Dermis blood vessel endothelial cell (primary cell): ENCODE measurements at regions not wholly inside any gene's neighbourhood (a gene's known extent, or its start where the extent isn't known, plus 50 kb on each side); places are given as distances from the start of the nearest gene placed in this dataset.

ENCODE experiments used
- DNase-seq: peaks from one replicate; pipeline ENCODE4 v3.0.0; 2010

- no peak for DNase-seq
Measured at GRCh38 chr1:90778486-90778885, 61.4 kb upstream of the BARHL2 start.

GRCh38 chr1:90773812-90774211 lies 56.7 kb upstream of the BARHL2 start:
- no peak for DNase-seq

- no peak for DNase-seq
Measured at GRCh38 chr1:90768826-90769225, 51.7 kb upstream of the BARHL2 start.

- DNase-seq = no peak
Measured at GRCh38 chr1:90768098-90768497, 51.0 kb upstream of the BARHL2 start.
